ENCODE measurements at regions not wholly inside any gene's neighbourhood (a gene's known extent, or its start where the extent isn't known, plus 50 kb on each side); places are given as distances from the start of the nearest gene placed in this dataset.

GRCh38 chr4:96809563-96809962, 969.7 kb downstream of the PDHA2 start:
- Histone ChIP-seq H3K27me3 (ENCODE audit: insufficient read depth, low read length) (no peaks in the 10 kb centered on the region), H3K4me2 (ENCODE audit: low read length) (no peak overlapping the region), H3K36me3 (ENCODE audit: control insufficient read depth in 1 of 2, insufficient read depth in 2 of 2, low read length in 2 of 2) (no peaks in the 10 kb centered on the region), H3K4me3 (replicated peaks in 1 of 2; ENCODE audit: low read depth in 1 of 2, low read length in 2 of 2) (no peak overlapping the region), H3K9me3 (ENCODE audit: control insufficient read depth in 1 of 2, insufficient read depth in 1 of 2, low read depth in 1 of 2, low read length in 2 of 2) (no peaks in the 10 kb centered on the region), H3K79me2 (ENCODE audit: insufficient read depth, low read length) (no peaks in the 10 kb centered on the region), H3K9ac (ENCODE audit: low read length) (no peak overlapping the region), H3K4me1 (ENCODE audit: control insufficient read depth in 1 of 2, insufficient read depth in 2 of 2, low read length in 2 of 2) (no peaks in the 10 kb centered on the region), H3K27ac (ENCODE audit: low read depth, low read length) (no peak overlapping the region), H4K20me1 (ENCODE audit: insufficient read depth) (no peaks in the 10 kb centered on the region), H2AFZ (ENCODE audit: low read depth, low read length, poor library complexity, severe bottlenecking) (no peak overlapping the region), H3K9me2 (ENCODE audit: insufficient read depth) (no peaks in the 10 kb centered on the region)
- ChIA-PET CTCF (no interaction called here), RAD21 (ENCODE audit: low non-redundant PET in 1 of 2, low total read pairs in 2 of 2, uncharacterized antibody in 2 of 2, unreplicated experiment in 2 of 2) (no interaction called here), POLR2A (no interaction called here)
- intact Hi-C loops (cut with micrococcal nuclease), result no loop called here
- TF ChIP-seq YY1 (IDR thresholded peaks at IDR 0.05; ENCODE audit: extremely low read depth, insufficient replicate concordance, low read depth, low read length), result no peak
- TF ChIP-seq CTCF (IDR thresholded peaks at IDR 0.05 in 2 of 3, conservative IDR thresholded peaks at IDR 0.05 in 1 of 3; ENCODE audit: borderline replicate concordance in 1 of 3, insufficient read depth in 1 of 3, low read depth in 2 of 3, low read length in 2 of 3), result no peak
- TF ChIP-seq CEBPB (IDR thresholded peaks at IDR 0.05; ENCODE audit: low read depth), result no peak
- no peak for TF ChIP-seq ELF1 (IDR thresholded peaks at IDR 0.05; ENCODE audit: borderline replicate concordance, low read depth)
- no peak for TF ChIP-seq JUND (IDR thresholded peaks at IDR 0.05)
- TF ChIP-seq FOSL1 (IDR thresholded peaks at IDR 0.05; ENCODE audit: low read depth), result no peak
- no peak for TF ChIP-seq ZNF274 (IDR thresholded peaks at IDR 0.05; ENCODE audit: low read depth, low read length)
- TF ChIP-seq SIN3A (IDR thresholded peaks at IDR 0.05; ENCODE audit: low read depth), result no peak
- TF ChIP-seq TCF7L2 (IDR thresholded peaks at IDR 0.05; ENCODE audit: borderline replicate concordance, extremely low read depth, insufficient read depth, insufficient read length), result no peak
- no peak for TF ChIP-seq REST (IDR thresholded peaks at IDR 0.05; ENCODE audit: low read depth)
- TF ChIP-seq CBX3 (IDR thresholded peaks at IDR 0.05; ENCODE audit: low read depth), result no peak
- no peak for TF ChIP-seq ATF3 (IDR thresholded peaks at IDR 0.05)
- no peak for ATAC-seq
- no TSS peak for BruUV-seq (replicated peaks)
- DNase-seq (ENCODE audit: low read depth, low spot score), result no peak
